ENCODE measurements at regions not wholly inside any gene's neighbourhood (a gene's known extent, or its start where the extent isn't known, plus 50 kb on each side); places are given as distances from the start of the nearest gene placed in this dataset.

GRCh38 chr7:145378197-145378596, 542.3 kb upstream of the TPK1 start:
- no peak overlapping the region for H3K4me3 Mint-ChIP-seq
- Histone ChIP-seq H3K4me1 (ENCODE audit: control insufficient read depth in 2 of 2, insufficient read depth in 2 of 2, low read length in 2 of 2) (no peaks in the 10 kb centered on the region), H4K20me1 (ENCODE audit: control insufficient read depth, insufficient read depth, low read length, poor library complexity, severe bottlenecking) (no peaks in the 10 kb centered on the region), H3K36me3 (replicated peaks in 1 of 2; ENCODE audit: control extremely low read depth in 1 of 2, control insufficient read depth in 1 of 2, extremely low read depth in 1 of 2, insufficient read depth in 2 of 2, low read length in 1 of 2) (no peaks in the 10 kb centered on the region), H2AFZ (ENCODE audit: insufficient read depth, low read depth, low read length, poor library complexity, severe bottlenecking) (no peak overlapping the region), H3K9me3 (ENCODE audit: control extremely low read depth in 1 of 3, control insufficient read depth in 2 of 3, insufficient read depth in 1 of 3, low read length in 2 of 3) (no peaks in the 10 kb centered on the region), H3K4me2 (replicated peaks; ENCODE audit: low read depth, low read length, poor library complexity, severe bottlenecking) (no peak overlapping the region), H3K27ac (ENCODE audit: low read length in 2 of 2) (no peak overlapping the region), H3K4me3 (ENCODE audit: control extremely low read depth in 1 of 5, extremely low read depth in 1 of 5, insufficient read depth in 1 of 5, low read depth in 2 of 5, low read length in 4 of 5) (no peak overlapping the region), H3K9ac (ENCODE audit: low read length) (no peak overlapping the region), H3K79me2 (ENCODE audit: control insufficient read depth, insufficient read depth, low read length) (no peaks in the 10 kb centered on the region), H3K27me3 (replicated peaks in 1 of 4; ENCODE audit: control extremely low read depth in 1 of 4, control insufficient read depth in 3 of 4, insufficient read depth in 4 of 4, low read length in 3 of 4) (no peaks in the 10 kb centered on the region)
- H3K9me3 Mint-ChIP-seq (ENCODE audit: insufficient read depth) = no peaks in the 10 kb centered on the region
- ChIA-PET CTCF (no interaction called here), POLR2A (no interaction called here)
- DNase-seq (no peak), ATAC-seq (ENCODE audit: low read depth) (no peak)
- no peaks in the 10 kb centered on the region for H3K4me1 Mint-ChIP-seq
- no peak for TF ChIP-seq EZH2 (IDR thresholded peaks at IDR 0.05; ENCODE audit: borderline replicate concordance, insufficient read depth, low read depth, low read length, poor library complexity, severe bottlenecking)
- no peak for TF ChIP-seq CTCF (IDR thresholded peaks at IDR 0.05)
- H3K27me3 Mint-ChIP-seq = no peaks in the 10 kb centered on the region
- no CpG with 5 or more reads among the region's 2 CpGs for WGBS (ENCODE audit: insufficient coverage)
- intact Hi-C loops (cut with micrococcal nuclease) = no loop called here
- H3K27ac Mint-ChIP-seq = no peak overlapping the region

- Histone ChIP-seq H2AFZ (ENCODE audit: insufficient read depth, low read depth, low read length, poor library complexity, severe bottlenecking) (no peak overlapping the region), H3K36me3 (replicated peaks in 1 of 2; ENCODE audit: control extremely low read depth in 1 of 2, control insufficient read depth in 1 of 2, extremely low read depth in 1 of 2, insufficient read depth in 2 of 2, low read length in 1 of 2) (no peaks in the 10 kb centered on the region), H3K79me2 (ENCODE audit: control insufficient read depth, insufficient read depth, low read length) (no peaks in the 10 kb centered on the region), H3K9ac (ENCODE audit: low read length) (no peak overlapping the region), H3K27me3 (replicated peaks in 1 of 4; ENCODE audit: control extremely low read depth in 1 of 4, control insufficient read depth in 3 of 4, insufficient read depth in 4 of 4, low read length in 3 of 4) (no peaks in the 10 kb centered on the region), H4K20me1 (ENCODE audit: control insufficient read depth, insufficient read depth, low read length, poor library complexity, severe bottlenecking) (no peaks in the 10 kb centered on the region), H3K4me1 (ENCODE audit: control insufficient read depth in 2 of 2, insufficient read depth in 2 of 2, low read length in 2 of 2) (no peaks in the 10 kb centered on the region), H3K4me3 (ENCODE audit: control extremely low read depth in 1 of 5, extremely low read depth in 1 of 5, insufficient read depth in 1 of 5, low read depth in 2 of 5, low read length in 4 of 5) (no peak overlapping the region), H3K4me2 (replicated peaks; ENCODE audit: low read depth, low read length, poor library complexity, severe bottlenecking) (no peak overlapping the region), H3K27ac (ENCODE audit: low read length in 2 of 2) (no peak overlapping the region), H3K9me3 (ENCODE audit: control extremely low read depth in 1 of 3, control insufficient read depth in 2 of 3, insufficient read depth in 1 of 3, low read length in 2 of 3) (peaks cover 0 to 10% (median 0%) of the 10 kb centered on the region in 3 donors)
- Mint-ChIP-seq H3K4me3 (no peak overlapping the region), H3K9me3 (ENCODE audit: insufficient read depth) (peaks cover 3% of the 10 kb centered on the region), H3K4me1 (no peaks in the 10 kb centered on the region), H3K27ac (no peak overlapping the region), H3K27me3 (no peaks in the 10 kb centered on the region)
- ChIA-PET CTCF (no interaction called here), POLR2A (no interaction called here)
- WGBS (ENCODE audit: insufficient coverage) = 98% methylated on average over 46 of the region's 47 CpGs
- no peak for TF ChIP-seq EZH2 (IDR thresholded peaks at IDR 0.05; ENCODE audit: borderline replicate concordance, insufficient read depth, low read depth, low read length, poor library complexity, severe bottlenecking)
- no peak for TF ChIP-seq CTCF (IDR thresholded peaks at IDR 0.05)
- intact Hi-C loops (cut with micrococcal nuclease) = no loop called here
- DNase-seq (no peak), ATAC-seq (ENCODE audit: low read depth) (no peak)
These were observed 524.8 kb upstream of the TPK1 start for GRCh38 chr7:145360511-145361100.
